ENCODE measurements at regions not wholly inside any gene's neighbourhood (a gene's known extent, or its start where the extent isn't known, plus 50 kb on each side); places are given as distances from the start of the nearest gene placed in this dataset.

DNA sequence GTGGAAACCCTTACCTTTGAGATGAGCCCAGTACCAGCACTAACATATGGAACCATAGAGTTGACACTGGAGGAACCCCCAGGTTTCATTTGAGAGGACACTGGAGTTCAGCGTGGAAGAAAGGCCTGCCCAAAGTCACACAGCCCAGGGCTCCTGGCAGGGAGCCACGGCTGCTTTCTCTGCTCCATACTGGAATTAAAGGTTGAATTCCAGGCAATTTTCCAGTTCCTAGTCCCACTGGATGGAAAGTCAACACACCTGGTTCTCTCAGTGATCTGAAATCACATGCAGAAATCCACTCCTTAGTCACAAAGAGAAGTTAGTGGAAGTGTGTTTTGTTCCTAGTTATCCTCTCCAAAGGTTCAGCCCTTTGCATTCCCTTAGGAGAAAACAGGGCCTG is 336.1 kb upstream of the SKOR2 start:
- no peak overlapping the region for H3K4me2 ChIP-seq (ENCODE audit: low read depth, low read length)
- no peaks in the 10 kb centered on the region for H3K9me3 ChIP-seq (replicated peaks; ENCODE audit: insufficient read depth, low read length)
- no peaks in the 10 kb centered on the region for H3K9me2 ChIP-seq (replicated peaks; ENCODE audit: insufficient read depth, low read length)
- TF ChIP-seq CTCF (IDR thresholded peaks at IDR 0.05; ENCODE audit: low read length), result no peak
- TF ChIP-seq EZH2 (optimal IDR thresholded peaks at IDR 0.05; ENCODE audit: low read depth, low read length), result no peak
- no peak for TF ChIP-seq EZH2phosphoT487 (IDR thresholded peaks at IDR 0.05; ENCODE audit: low read length)
- H3K79me2 ChIP-seq (ENCODE audit: low read length), result no peaks in the 10 kb centered on the region
- H3F3A ChIP-seq (ENCODE audit: insufficient read depth, low read length), result no peaks in the 10 kb centered on the region
- no peak overlapping the region for H2AFZ ChIP-seq (ENCODE audit: low read length)
- no peaks in the 10 kb centered on the region for H3K27me3 ChIP-seq (replicated peaks; ENCODE audit: insufficient read depth, low read length)
- no peaks in the 10 kb centered on the region for H3K4me1 ChIP-seq (ENCODE audit: low read length)
- no peak for DNase-seq
- no peaks in the 10 kb centered on the region for H4K20me1 ChIP-seq (ENCODE audit: insufficient read depth, low read length)
- H3K4me3 ChIP-seq (ENCODE audit: low read length), result no peak overlapping the region
- no peaks in the 10 kb centered on the region for H3K36me3 ChIP-seq (replicated peaks; ENCODE audit: insufficient read depth, low read length)
- H3K27ac ChIP-seq (ENCODE audit: low read length), result no peak overlapping the region
- H3K9ac ChIP-seq (ENCODE audit: low read length), result no peak overlapping the region

- DNase-seq, result no peak
- no peaks in the 10 kb centered on the region for H4K20me1 ChIP-seq (ENCODE audit: insufficient read depth, low read length)
- H3K79me2 ChIP-seq (ENCODE audit: low read length), result no peaks in the 10 kb centered on the region
- no peaks in the 10 kb centered on the region for H3K27me3 ChIP-seq (replicated peaks; ENCODE audit: insufficient read depth, low read length)
- no peaks in the 10 kb centered on the region for H3K36me3 ChIP-seq (replicated peaks; ENCODE audit: insufficient read depth, low read length)
- H3K9me2 ChIP-seq (replicated peaks; ENCODE audit: insufficient read depth, low read length), result no peaks in the 10 kb centered on the region
- no peak overlapping the region for H3K4me3 ChIP-seq (ENCODE audit: low read length)
- no peak overlapping the region for H3K4me2 ChIP-seq (ENCODE audit: low read depth, low read length)
- H3K9ac ChIP-seq (ENCODE audit: low read length), result no peak overlapping the region
- H3K9me3 ChIP-seq (replicated peaks; ENCODE audit: insufficient read depth, low read length), result no peaks in the 10 kb centered on the region
- TF ChIP-seq CTCF (IDR thresholded peaks at IDR 0.05; ENCODE audit: low read length) (no peak), EZH2phosphoT487 (IDR thresholded peaks at IDR 0.05; ENCODE audit: low read length) (no peak), EZH2 (optimal IDR thresholded peaks at IDR 0.05; ENCODE audit: low read depth, low read length) (no peak)
- no peaks in the 10 kb centered on the region for H3F3A ChIP-seq (ENCODE audit: insufficient read depth, low read length)
- H3K27ac ChIP-seq (ENCODE audit: low read length), result no peak overlapping the region
- H3K4me1 ChIP-seq (ENCODE audit: low read length), result no peaks in the 10 kb centered on the region
- no peak overlapping the region for H2AFZ ChIP-seq (ENCODE audit: low read length)
Observed at GRCh38 chr18:47586418-47587070, 335.1 kb upstream of the SKOR2 start.

DNA sequence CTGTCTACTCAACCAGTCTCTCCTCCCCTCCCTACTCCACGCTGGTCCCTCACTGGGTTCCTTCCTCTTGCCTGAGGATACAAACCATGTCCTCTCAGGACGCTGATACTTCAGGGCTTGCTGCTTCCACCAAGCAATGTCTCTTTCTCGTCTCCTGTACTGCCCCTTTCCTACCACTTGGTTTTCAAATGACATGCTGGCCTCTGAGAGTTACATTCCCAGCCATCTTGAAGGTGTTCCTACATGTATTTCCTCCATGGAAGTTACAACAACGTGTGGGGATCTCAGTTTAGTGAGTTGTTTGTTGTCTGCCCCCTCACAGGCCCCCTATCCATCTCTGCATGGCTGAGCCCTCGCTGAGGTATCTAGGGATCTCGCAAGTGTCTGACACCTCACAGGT is 334.5 kb upstream of the SKOR2 start:
- Histone ChIP-seq H2AFZ (ENCODE audit: low read length) (no peak overlapping the region), H3K9me3 (replicated peaks; ENCODE audit: insufficient read depth, low read length) (no peaks in the 10 kb centered on the region), H3K27ac (ENCODE audit: low read length) (no peak overlapping the region), H3K4me2 (ENCODE audit: low read depth, low read length) (no peak overlapping the region), H3K36me3 (replicated peaks; ENCODE audit: insufficient read depth, low read length) (no peaks in the 10 kb centered on the region), H3K4me1 (ENCODE audit: low read length) (no peaks in the 10 kb centered on the region), H3K9ac (ENCODE audit: low read length) (no peak overlapping the region), H3K79me2 (ENCODE audit: low read length) (no peaks in the 10 kb centered on the region), H3F3A (ENCODE audit: insufficient read depth, low read length) (no peaks in the 10 kb centered on the region), H4K20me1 (ENCODE audit: insufficient read depth, low read length) (no peaks in the 10 kb centered on the region), H3K27me3 (replicated peaks; ENCODE audit: insufficient read depth, low read length) (no peaks in the 10 kb centered on the region), H3K9me2 (replicated peaks; ENCODE audit: insufficient read depth, low read length) (no peaks in the 10 kb centered on the region), H3K4me3 (ENCODE audit: low read length) (no peak overlapping the region)
- no peak for DNase-seq
- TF ChIP-seq CTCF (IDR thresholded peaks at IDR 0.05; ENCODE audit: low read length), result no peak
- no peak for TF ChIP-seq EZH2phosphoT487 (IDR thresholded peaks at IDR 0.05; ENCODE audit: low read length)
- TF ChIP-seq EZH2 (optimal IDR thresholded peaks at IDR 0.05; ENCODE audit: low read depth, low read length), result no peak

Measured in MM.1S (cell line).